ENCODE measurements at regions not wholly inside any gene's neighbourhood (a gene's known extent, or its start where the extent isn't known, plus 50 kb on each side); places are given as distances from the start of the nearest gene placed in this dataset.

- ChIA-PET CTCF (ENCODE audit: low intra/inter-chr PET ratio) (no interaction called here), POLR2A (no interaction called here)
- no peaks in the 10 kb centered on the region for H3K4me1 ChIP-seq (replicated peaks in 1 of 2; ENCODE audit: control insufficient read depth in 2 of 2, insufficient read depth in 2 of 2, low read length in 2 of 2)
- no peak overlapping the region for H3K4me3 ChIP-seq
- no peak for DNase-seq (ENCODE audit: extremely low read depth in 1 of 4, low spot score in 3 of 4)
- no peak overlapping the region for H3K9ac ChIP-seq (ENCODE audit: insufficient read depth in 1 of 2, low read depth in 2 of 2, low read length in 2 of 2)
- no peaks in the 10 kb centered on the region for H3K9me1 ChIP-seq (ENCODE audit: control insufficient read depth, insufficient read depth, low read length)
- in situ Hi-C loops (cut with MboI) (no loop called here), intact Hi-C loops (cut with micrococcal nuclease) (no loop called here)
- H3K27me3 ChIP-seq (ENCODE audit: control insufficient read depth in 2 of 2, insufficient read depth in 2 of 2, low read length in 2 of 2): no peaks in the 10 kb centered on the region
- no peak overlapping the region for H2AFZ ChIP-seq (ENCODE audit: low read depth, low read length)
- no TSS peak for BruUV-seq (replicated peaks)
- no peak for FAIRE-seq
- no peaks in the 10 kb centered on the region; the same call in 1 of the 2 replicates for H3K9me3 ChIP-seq (replicated peaks; ENCODE audit: control insufficient read depth, insufficient read depth, low read depth, low read length)
- H4K20me1 ChIP-seq (replicated peaks; ENCODE audit: control insufficient read depth, insufficient read depth, low read length): no peaks in the 10 kb centered on the region
- H3K4me2 ChIP-seq (ENCODE audit: insufficient read depth, low read length): no peak overlapping the region
- TF ChIP-seq TCFL5 (CRISPR knock-in tag; conservative IDR thresholded peaks at IDR 0.05) (no peak), NRF1 (conservative IDR thresholded peaks at IDR 0.05 in 1 of 2, IDR thresholded peaks at IDR 0.05 in 1 of 2) (no peak), U2AF1 (optimal IDR thresholded peaks at IDR 0.05; ENCODE audit: low read depth, low read length) (no peak), ZNF217 (CRISPR knock-in tag; IDR thresholded peaks at IDR 0.05) (no peak), RBM15 (IDR thresholded peaks at IDR 0.05; ENCODE audit: insufficient read depth, low read length) (no peak), SMC3 (conservative IDR thresholded peaks at IDR 0.05; ENCODE audit: insufficient read depth, low read depth, low read length) (no peak), SOX6 (IDR thresholded peaks at IDR 0.05) (no peak)
- H3K36me3 ChIP-seq (ENCODE audit: control insufficient read depth, insufficient read depth, low read length): no peaks in the 10 kb centered on the region
- no peaks in the 10 kb centered on the region for H3K79me2 ChIP-seq (ENCODE audit: control insufficient read depth, insufficient read depth, low read length)
- no peak for ATAC-seq
- H3K27ac ChIP-seq (ENCODE audit: extremely low read depth, low read depth, low read length): no peak overlapping the region
These were observed 446.2 kb downstream of the HTR1A start for GRCh38 chr5:63516006-63516405.

- Histone ChIP-seq H3K36me3 (ENCODE audit: control insufficient read depth, insufficient read depth, low read length) (no peaks in the 10 kb centered on the region), H3K4me3 (no peak overlapping the region), H2AFZ (ENCODE audit: low read depth, low read length) (no peak overlapping the region), H3K9ac (ENCODE audit: insufficient read depth in 1 of 2, low read depth in 2 of 2, low read length in 2 of 2) (no peak overlapping the region), H3K27me3 (ENCODE audit: control insufficient read depth in 2 of 2, insufficient read depth in 2 of 2, low read length in 2 of 2) (no peaks in the 10 kb centered on the region), H4K20me1 (replicated peaks; ENCODE audit: control insufficient read depth, insufficient read depth, low read length) (no peaks in the 10 kb centered on the region), H3K4me1 (replicated peaks in 1 of 2; ENCODE audit: control insufficient read depth in 2 of 2, insufficient read depth in 2 of 2, low read length in 2 of 2) (no peaks in the 10 kb centered on the region), H3K4me2 (ENCODE audit: insufficient read depth, low read length) (no peak overlapping the region), H3K79me2 (ENCODE audit: control insufficient read depth, insufficient read depth, low read length) (no peaks in the 10 kb centered on the region), H3K9me3 (replicated peaks; ENCODE audit: control insufficient read depth, insufficient read depth, low read depth, low read length) (no peaks in the 10 kb centered on the region), H3K27ac (ENCODE audit: extremely low read depth, low read depth, low read length) (no peak overlapping the region), H3K9me1 (ENCODE audit: control insufficient read depth, insufficient read depth, low read length) (no peaks in the 10 kb centered on the region)
- CTCF ChIA-PET (ENCODE audit: low intra/inter-chr PET ratio): no interaction called here
- intact Hi-C loops (cut with micrococcal nuclease) (no loop called here), in situ Hi-C loops (cut with MboI) (no loop called here)
- no peak for ATAC-seq
- WGBS (ENCODE audit: insufficient coverage, low coverage, missing lambda C conversion rate): 0% methylated on average over 3 of the region's 3 CpGs
- FAIRE-seq: no peak
- TF ChIP-seq ZNF12 (CRISPR knock-in tag; IDR thresholded peaks at IDR 0.05) (no peak), ELF2 (CRISPR knock-in tag; IDR thresholded peaks at IDR 0.05) (no peak), CEBPZ (IDR thresholded peaks at IDR 0.05; ENCODE audit: borderline replicate concordance, low read depth, low read length) (no peak), PCBP1 (IDR thresholded peaks at IDR 0.05; ENCODE audit: low read depth, low read length, poor library complexity, severe bottlenecking) (no peak), ZHX1 (conservative IDR thresholded peaks at IDR 0.05; ENCODE audit: low read length) (no peak)
- POLR2A ChIA-PET: no interaction called here
- BruUV-seq (replicated peaks): no TSS peak
- DNase-seq (ENCODE audit: extremely low read depth in 1 of 4, low spot score in 3 of 4): no peak
These were observed 462.0 kb downstream of the HTR1A start for GRCh38 chr5:63500242-63500641.

Data from K562 (cell line).